WTC11 (cell line): ENCODE measurements at regions not wholly inside any gene's neighbourhood (a gene's known extent, or its start where the extent isn't known, plus 50 kb on each side); places are given as distances from the start of the nearest gene placed in this dataset.

ENCODE experiments used
- ATAC-seq: fragments of 200-7000 bp; cut with Tn5 transposase; 2 replicates; pipeline ENCODE4 v1.10.0; 2021; ENCODE audit warnings: mild to moderate bottlenecking, moderate library complexity
- CTCF ChIA-PET: fragments of 300-600 bp; sonication (Branson Sonifier 250); formaldehyde crosslinking; loops from one replicate; lab custom pipeline; 2021; ENCODE audit warnings: antibody characterized with exemption; lab: Charles Lee
- POLR2A ChIA-PET: fragments of 350-600 bp; sonication (Branson Sonifier 250); formaldehyde crosslinking; loops from one replicate; lab custom pipeline; 2021; ENCODE audit warnings: antibody characterized with exemption; lab: Charles Lee
- DNase-seq: peaks from one replicate; pipeline ENCODE4 v3.0.0; 2021; ENCODE audit warnings: low spot score
- H3K27ac Mint-ChIP-seq: 2 replicates; pipeline ENCODE4 v1.8.0; 2021; ENCODE audit warnings: mixed read lengths
- H3K27me3 Mint-ChIP-seq: 2 replicates; pipeline ENCODE4 v1.8.0; 2021; ENCODE audit warnings: low read depth, mild to moderate bottlenecking, moderate library complexity, mixed read lengths
- H3K36me3 Mint-ChIP-seq: 2 replicates; pipeline ENCODE4 v1.8.0; 2021; ENCODE audit warnings: mixed read lengths
- H3K4me1 Mint-ChIP-seq: 2 replicates; pipeline ENCODE4 v1.8.0; 2022; ENCODE audit warnings: mixed read lengths
- H3K4me3 Mint-ChIP-seq: 2 replicates; pipeline ENCODE4 v1.8.0; 2021; ENCODE audit warnings: mild to moderate bottlenecking, moderate library complexity, mixed read lengths
- H3K9me3 Mint-ChIP-seq: 2 replicates; pipeline ENCODE4 v1.8.0; 2021; ENCODE audit warnings: mixed read lengths
- ATF6 ChIP-seq: sonication (generic); formaldehyde crosslinking; IDR thresholded peaks from 2 replicates; pipeline ENCODE4 v1.8.1; 2023; ENCODE audit warnings: mild to moderate bottlenecking, missing genetic modification reagents
- CREM ChIP-seq: sonication (generic); formaldehyde crosslinking; IDR thresholded peaks from 2 replicates; pipeline ENCODE4 v1.8.1; 2022; ENCODE audit warnings: mild to moderate bottlenecking, missing genetic modification reagents, moderate library complexity
- ETV6 ChIP-seq: sonication (generic); formaldehyde crosslinking; IDR thresholded peaks from 2 replicates; pipeline ENCODE4 v1.8.1; 2022; ENCODE audit warnings: mild to moderate bottlenecking, missing genetic modification reagents
- GABPB1 ChIP-seq: sonication (generic); formaldehyde crosslinking; IDR thresholded peaks from 2 replicates; pipeline ENCODE4 v1.8.1; 2023; ENCODE audit warnings: mild to moderate bottlenecking, missing genetic modification reagents
- GTF2I ChIP-seq: fragments of 250-450 bp; sonication (Bioruptor Pico); conservative IDR thresholded peaks from 2 replicates; pipeline ENCODE4 v1.4.0; 2021; ENCODE audit warnings: mild to moderate bottlenecking
- IRF1 ChIP-seq: sonication (generic); formaldehyde crosslinking; IDR thresholded peaks from 2 replicates; pipeline ENCODE4 v1.8.0; 2023; ENCODE audit warnings: missing genetic modification reagents
- MAX ChIP-seq: sonication (generic); formaldehyde crosslinking; IDR thresholded peaks from 2 replicates; pipeline ENCODE4 v1.8.0; 2022; ENCODE audit warnings: mild to moderate bottlenecking, missing genetic modification reagents
- NFATC4 ChIP-seq: fragments of 250-450 bp; sonication (Bioruptor Pico); IDR thresholded peaks from 2 replicates; pipeline ENCODE4 v1.9.0; 2021; ENCODE audit warnings: mild to moderate bottlenecking
- NFYB ChIP-seq: sonication (generic); formaldehyde crosslinking; conservative IDR thresholded peaks from 2 replicates; pipeline ENCODE4 v1.8.0; 2022; ENCODE audit warnings: low read depth, missing genetic modification reagents
- PRDM15 ChIP-seq: sonication (generic); formaldehyde crosslinking; IDR thresholded peaks from 2 replicates; pipeline ENCODE4 v1.8.0; 2022; ENCODE audit warnings: missing genetic modification reagents
- SMAD3 ChIP-seq: sonication (generic); formaldehyde crosslinking; IDR thresholded peaks from 2 replicates; pipeline ENCODE4 v1.8.0; 2022; ENCODE audit warnings: missing genetic modification reagents, mild to moderate bottlenecking, borderline replicate concordance
- SOX15 ChIP-seq: fragments of 250-450 bp; sonication (Bioruptor Pico); IDR thresholded peaks from 2 replicates; pipeline ENCODE4 v1.9.0; 2021; ENCODE audit warnings: mild to moderate bottlenecking
- TEAD1 ChIP-seq: sonication (generic); formaldehyde crosslinking; IDR thresholded peaks from 2 replicates; pipeline ENCODE4 v1.8.0; 2022; ENCODE audit warnings: mild to moderate bottlenecking, missing genetic modification reagents
- TP53 ChIP-seq: sonication (generic); formaldehyde crosslinking; IDR thresholded peaks from 2 replicates; pipeline ENCODE4 v1.8.1; 2023; ENCODE audit warnings: mild to moderate bottlenecking, missing genetic modification reagents
- USF2 ChIP-seq: sonication (generic); formaldehyde crosslinking; IDR thresholded peaks from 2 replicates; pipeline ENCODE4 v1.8.1; 2023; ENCODE audit warnings: mild to moderate bottlenecking, missing genetic modification reagents, moderate library complexity
- ZBTB21 ChIP-seq: sonication (generic); formaldehyde crosslinking; IDR thresholded peaks from 2 replicates; pipeline ENCODE4 v1.8.1; 2023; ENCODE audit warnings: mild to moderate bottlenecking, missing genetic modification reagents, borderline replicate concordance
- ZNF138 ChIP-seq: sonication (generic); formaldehyde crosslinking; conservative IDR thresholded peaks from 2 replicates; pipeline ENCODE4 v1.8.1; 2022; ENCODE audit warnings: mild to moderate bottlenecking, moderate library complexity, missing genetic modification reagents
- ZNF219 ChIP-seq: sonication (generic); formaldehyde crosslinking; IDR thresholded peaks from 2 replicates; pipeline ENCODE4 v1.8.0; 2023; ENCODE audit warnings: missing genetic modification reagents, mild to moderate bottlenecking, borderline replicate concordance
- ZNF263 ChIP-seq: sonication (generic); formaldehyde crosslinking; IDR thresholded peaks from 2 replicates; pipeline ENCODE4 v1.8.1; 2022; ENCODE audit warnings: low read depth, mild to moderate bottlenecking, moderate library complexity, missing genetic modification reagents
- ZNF317 ChIP-seq: sonication (generic); formaldehyde crosslinking; IDR thresholded peaks from 2 replicates; pipeline ENCODE4 v1.8.1; 2023; ENCODE audit warnings: low read depth, mild to moderate bottlenecking, moderate library complexity, missing genetic modification reagents, borderline replicate concordance
- ZNF396 ChIP-seq: fragments of 250-450 bp; sonication (Bioruptor Pico); IDR thresholded peaks from 2 replicates; pipeline ENCODE4 v1.8.0; 2021; ENCODE audit warnings: mild to moderate bottlenecking, moderate library complexity, borderline replicate concordance
- ZNF425 ChIP-seq: fragments of 250-450 bp; sonication (Bioruptor Pico); conservative IDR thresholded peaks from 2 replicates; pipeline ENCODE4 v1.9.0; 2021; ENCODE audit warnings: mild to moderate bottlenecking
- ZNF671 ChIP-seq: fragments of 250-450 bp; sonication (Bioruptor Pico); IDR thresholded peaks from 2 replicates; pipeline ENCODE4 v1.8.0; 2021; ENCODE audit warnings: mild to moderate bottlenecking

- Mint-ChIP-seq H3K27ac (no peak overlapping the region), H3K36me3 (no peaks in the 10 kb centered on the region), H3K4me3 (no peak overlapping the region), H3K4me1 (0 out of 2 replicates have a peak, but pooled peaks cover 2% of the 10 kb centered on the region), H3K9me3 (no peaks in the 10 kb centered on the region), H3K27me3 (no peaks in the 10 kb centered on the region; the same call in 1 of the 2 replicates)
- no peak for ATAC-seq
- TF ChIP-seq IRF1 (CRISPR knock-in tag) = no peak
- TF ChIP-seq ATF6 (CRISPR knock-in tag) = no peak
- no peak for TF ChIP-seq ZBTB21 (CRISPR knock-in tag)
- TF ChIP-seq ZNF671 (CRISPR knock-in tag) = no peak
- no peak for TF ChIP-seq GTF2I (CRISPR knock-in tag)
- no peak for TF ChIP-seq GABPB1
- no peak for TF ChIP-seq TEAD1 (CRISPR knock-in tag)
- no peak for TF ChIP-seq ZNF138 (CRISPR knock-in tag)
- TF ChIP-seq ZNF263 (CRISPR knock-in tag) = no peak
- no peak for TF ChIP-seq TP53
- TF ChIP-seq ZNF219 (CRISPR knock-in tag) = no peak
- TF ChIP-seq ETV6 = no peak
- TF ChIP-seq CREM (CRISPR knock-in tag) = no peak
- TF ChIP-seq NFYB (CRISPR knock-in tag) = no peak
- ChIA-PET CTCF (interaction anchor here (0.7 kb wide), 1 partner anchor 446 kb away, joined by 5 read pairs; no protein-coding TSS in a partner anchor), POLR2A (no interaction called here)
- DNase-seq = no peak
Measured at GRCh38 chr20:24236963-24237362, 232.5 kb upstream of the SYNDIG1 start.

GRCh38 chr20:24236201-24236600 is 233.2 kb upstream of the SYNDIG1 start:
- ATAC-seq = no peak
- no peaks in the 10 kb centered on the region for H3K9me3 Mint-ChIP-seq
- TF ChIP-seq SMAD3 = no peak
- TF ChIP-seq, all 79 proteins: peak for 0
- POLR2A ChIA-PET = no interaction called here
- H3K27me3 Mint-ChIP-seq = no peaks in the 10 kb centered on the region
- no peaks in the 10 kb centered on the region for H3K36me3 Mint-ChIP-seq
- no peak for DNase-seq
- CTCF ChIA-PET = interaction anchor here (0.6 to 1.0 kb wide), 2 partner anchors 71 to 75 kb away, joined by 3 read pairs; no protein-coding TSS in a partner anchor
- no peak overlapping the region for H3K4me3 Mint-ChIP-seq
- 0 out of 2 replicates have a peak, but pooled peaks cover 2% of the 10 kb centered on the region for H3K4me1 Mint-ChIP-seq
- no peak overlapping the region for H3K27ac Mint-ChIP-seq

- H3K9me3 Mint-ChIP-seq = no peaks in the 10 kb centered on the region
- ChIA-PET POLR2A (no interaction called here), CTCF (interaction anchor here (0.6 to 1.0 kb wide), 3 partner anchors 27 to 75 kb away, joined by 3 read pairs; no protein-coding TSS in a partner anchor)
- no peak overlapping the region for H3K27ac Mint-ChIP-seq
- DNase-seq (no peak), ATAC-seq (no peak)
- H3K4me3 Mint-ChIP-seq = no peak overlapping the region
- no peaks in the 10 kb centered on the region for H3K36me3 Mint-ChIP-seq
- H3K4me1 Mint-ChIP-seq = 0 out of 2 replicates have a peak, but pooled peaks cover 2% of the 10 kb centered on the region
- no peaks in the 10 kb centered on the region for H3K27me3 Mint-ChIP-seq
- TF ChIP-seq USF2 (CRISPR knock-in tag) (no peak), MAX (no peak), ZNF396 (CRISPR knock-in tag) (no peak), ZNF138 (CRISPR knock-in tag) (no peak), SOX15 (CRISPR knock-in tag) (no peak), ZNF317 (no peak), NFATC4 (no peak), PRDM15 (no peak), ZNF425 (no peak)
Measured at GRCh38 chr20:24235296-24236175, 233.9 kb upstream of the SYNDIG1 start.
